ENCODE measurements at regions not wholly inside any gene's neighbourhood (a gene's known extent, or its start where the extent isn't known, plus 50 kb on each side); places are given as distances from the start of the nearest gene placed in this dataset.
A peak's percentile ranks its signal among the peaks of the same experiment; 100 is the strongest.

DNA sequence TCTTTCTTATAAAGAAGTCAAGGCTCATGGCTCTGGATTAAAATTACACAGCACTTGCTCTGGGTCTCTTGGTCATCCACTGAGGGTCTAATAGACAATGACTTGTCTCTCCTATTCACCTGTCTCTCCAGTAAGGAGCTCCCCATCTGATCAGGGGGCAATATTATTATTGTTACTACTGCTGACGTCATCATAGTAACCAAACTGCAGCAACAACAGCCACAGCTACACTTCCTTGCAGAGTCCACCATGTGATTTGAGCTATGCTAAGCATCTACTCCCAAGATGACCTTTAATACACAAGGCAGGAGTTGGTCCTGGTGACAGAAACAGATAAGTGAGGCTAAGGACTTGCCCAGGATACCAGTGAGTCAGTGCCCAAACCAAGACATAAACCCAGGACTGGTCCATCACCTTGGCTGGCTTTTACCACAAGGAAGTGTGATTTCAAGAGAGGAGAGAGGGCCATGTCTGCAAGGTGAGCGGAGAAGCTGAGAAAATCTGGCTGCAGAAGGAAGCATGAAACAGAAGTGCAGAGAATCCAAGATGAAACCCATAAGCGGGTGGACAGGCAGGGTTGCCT lies 602.5 kb downstream of the PTPRU start:
- DNase-seq = no peak

DNA sequence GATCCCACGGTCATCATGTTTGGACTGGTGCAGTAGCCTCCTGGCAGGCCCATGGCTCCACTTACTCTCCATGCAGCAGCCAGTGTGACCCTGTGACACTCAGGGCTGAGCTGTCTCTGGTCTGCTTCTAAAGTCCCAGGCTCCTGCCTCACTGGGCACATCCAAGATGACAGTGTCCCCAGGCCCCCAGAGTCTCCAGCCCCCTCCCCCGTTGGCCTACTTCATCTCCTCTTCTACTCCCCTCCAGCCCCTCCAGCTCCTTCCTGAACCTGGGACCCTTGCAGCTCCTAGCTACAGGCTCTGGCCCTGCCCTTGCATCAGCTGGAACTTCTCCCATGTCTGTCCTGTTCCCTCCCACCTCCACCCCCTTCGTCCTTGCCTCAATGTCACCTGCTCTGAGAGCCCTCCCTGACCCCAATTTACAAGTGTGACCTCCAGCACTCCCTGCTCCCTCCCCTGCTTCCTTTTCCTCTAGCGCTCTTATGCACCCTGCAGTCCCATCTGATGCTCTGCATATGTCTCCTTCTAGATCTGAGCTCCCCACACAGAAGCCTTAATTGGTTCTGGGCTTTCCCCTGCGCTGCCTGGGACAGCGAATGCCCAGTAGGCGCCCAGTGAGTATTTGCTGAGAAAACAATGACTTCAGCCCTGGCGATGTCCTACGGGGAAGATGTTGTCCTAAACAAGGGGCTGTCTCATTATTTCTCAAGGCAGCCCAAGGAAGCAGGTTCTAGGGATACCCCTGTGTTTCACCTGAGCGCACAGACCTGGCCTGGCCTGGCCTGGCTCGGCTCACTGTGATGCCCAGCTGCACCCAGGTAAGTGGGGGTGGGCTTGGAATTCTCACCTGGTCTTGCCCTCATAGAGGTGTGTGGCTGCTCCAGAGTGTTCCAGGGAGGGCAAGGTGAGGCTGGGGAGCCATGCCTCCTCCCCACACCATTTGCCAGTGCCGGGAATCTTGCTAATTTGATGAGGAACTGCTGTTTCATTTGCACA lies 600.6 kb downstream of the PTPRU start:
- no peak for DNase-seq

DNA sequence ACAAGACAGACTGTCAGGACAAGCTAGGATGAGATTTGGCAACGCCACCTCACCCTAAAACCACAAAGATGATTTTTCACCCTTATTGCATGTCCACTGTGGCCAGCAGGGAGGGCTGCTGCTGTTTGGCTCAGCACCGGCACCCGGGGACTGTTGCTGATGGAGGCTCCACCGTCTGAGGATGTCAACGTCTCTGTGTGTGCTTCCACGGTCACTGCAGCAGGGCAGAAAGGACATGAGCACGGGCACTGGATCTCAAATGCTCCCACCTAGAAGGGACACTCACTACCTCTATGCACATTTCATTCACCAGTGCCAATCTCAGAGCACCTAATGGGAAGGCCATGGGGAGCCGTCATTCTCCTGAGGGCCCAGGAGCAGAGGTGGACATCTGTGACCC lies 599.6 kb downstream of the PTPRU start:
- no peak for DNase-seq

DNA sequence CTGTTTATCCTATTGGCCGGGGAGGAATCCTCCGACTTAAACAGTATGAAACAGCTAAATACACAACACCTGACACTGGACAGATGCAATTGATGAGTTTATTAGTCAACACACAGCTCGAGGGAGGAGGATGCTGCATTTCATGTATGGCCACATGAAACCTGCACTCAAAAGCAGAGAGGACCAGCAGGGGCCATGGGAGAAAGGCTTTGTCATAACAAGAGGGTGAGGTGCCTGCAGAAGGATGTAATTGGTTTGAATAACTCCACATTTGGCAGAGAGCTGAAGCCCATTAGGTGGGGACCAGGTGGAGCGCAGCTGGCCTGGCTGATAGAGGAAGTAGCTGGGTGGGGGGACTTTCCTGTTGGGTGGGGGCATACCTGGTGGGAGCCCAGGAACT lies 599.1 kb downstream of the PTPRU start:
- peak; percentile 69 for DNase-seq

DNA sequence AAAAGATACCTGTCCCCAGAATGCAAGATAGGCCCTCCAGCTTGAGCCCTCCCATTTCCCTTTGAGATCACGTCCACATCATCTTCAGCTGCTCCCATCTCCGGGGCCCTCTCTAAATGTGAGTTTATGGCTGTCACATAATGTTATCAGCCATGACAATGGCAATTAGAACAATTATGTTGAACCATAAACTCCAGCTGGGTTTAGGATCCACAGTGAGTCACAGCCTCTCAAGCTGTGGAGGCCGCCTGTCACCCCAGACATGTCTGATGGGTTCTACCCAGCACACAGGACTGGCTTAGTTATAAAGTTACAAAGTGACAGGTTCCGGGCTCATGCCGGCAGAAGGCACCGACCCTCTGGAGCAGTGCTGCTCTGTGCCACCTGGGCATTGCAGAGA lies 597.3 kb downstream of the PTPRU start:
- peak; percentile 57 for DNase-seq

DNA sequence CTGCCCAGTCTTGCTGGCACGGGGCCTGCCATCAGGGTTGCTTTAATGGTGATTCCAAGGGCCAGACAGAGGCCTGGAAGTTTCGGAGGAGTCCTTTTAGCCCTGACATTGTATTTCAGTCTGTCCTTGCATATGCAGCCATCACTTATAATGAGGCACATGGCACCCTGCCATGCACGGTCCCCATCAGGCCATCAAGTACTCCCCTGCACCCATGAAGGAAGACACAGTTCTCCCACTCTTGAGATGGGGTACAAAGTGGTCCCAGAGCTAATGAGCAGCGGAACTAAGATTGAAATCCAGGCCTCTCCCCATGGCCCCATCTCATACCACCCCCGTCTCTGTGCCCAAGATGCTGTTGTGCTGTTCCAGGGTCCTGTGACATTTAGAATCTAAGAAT lies 596.6 kb downstream of the PTPRU start:
- DNase-seq = no peak

DNA sequence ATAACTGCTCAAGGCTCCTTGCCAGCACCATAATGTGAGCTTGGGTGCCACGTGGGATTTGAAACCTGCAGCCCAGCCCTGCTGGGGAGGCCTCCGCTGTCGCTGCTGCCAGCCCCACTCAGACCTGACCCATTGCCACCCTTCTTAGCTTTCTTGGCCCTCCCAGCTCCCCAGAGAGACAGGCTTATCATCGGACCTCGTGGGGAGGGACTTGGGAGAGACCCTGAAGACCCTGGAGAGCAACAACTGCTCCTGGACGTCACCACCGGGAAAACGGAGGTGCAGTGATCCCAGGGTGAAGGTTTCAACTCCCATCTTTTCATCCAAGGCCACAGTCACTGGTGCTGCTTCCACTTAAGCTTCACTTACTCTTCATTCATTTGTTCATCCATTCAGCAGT lies 596.1 kb downstream of the PTPRU start:
- no peak for DNase-seq

DNA sequence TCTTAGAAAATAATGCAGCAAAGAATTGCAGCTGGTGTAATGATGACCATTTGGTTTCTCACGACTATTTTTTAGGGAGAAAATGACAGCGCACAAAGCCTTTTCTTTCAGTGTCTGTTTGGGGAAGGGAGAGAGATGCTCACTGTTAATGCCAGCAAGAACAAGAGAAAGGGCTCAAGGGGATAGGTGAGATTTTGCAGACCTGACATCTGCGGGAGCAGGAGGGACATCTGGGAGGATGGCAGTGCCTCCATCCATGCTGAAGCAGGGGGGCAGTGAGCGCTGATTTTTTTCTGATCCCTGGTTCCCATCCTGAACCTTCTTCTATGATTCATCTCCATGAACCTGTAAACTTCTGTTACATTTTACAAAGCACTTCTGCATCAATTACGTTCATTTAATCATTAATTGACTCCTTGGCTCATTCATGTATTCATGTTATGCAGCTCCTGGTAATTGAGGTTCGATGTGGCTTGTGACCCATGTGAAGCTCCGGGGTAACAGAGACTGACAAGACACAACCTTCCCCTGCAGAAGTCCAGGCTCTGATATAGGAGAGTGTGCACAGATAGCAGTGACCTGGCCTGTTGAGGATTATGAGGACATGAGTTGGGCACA lies 595.3 kb downstream of the PTPRU start:
- no peak for DNase-seq

DNA sequence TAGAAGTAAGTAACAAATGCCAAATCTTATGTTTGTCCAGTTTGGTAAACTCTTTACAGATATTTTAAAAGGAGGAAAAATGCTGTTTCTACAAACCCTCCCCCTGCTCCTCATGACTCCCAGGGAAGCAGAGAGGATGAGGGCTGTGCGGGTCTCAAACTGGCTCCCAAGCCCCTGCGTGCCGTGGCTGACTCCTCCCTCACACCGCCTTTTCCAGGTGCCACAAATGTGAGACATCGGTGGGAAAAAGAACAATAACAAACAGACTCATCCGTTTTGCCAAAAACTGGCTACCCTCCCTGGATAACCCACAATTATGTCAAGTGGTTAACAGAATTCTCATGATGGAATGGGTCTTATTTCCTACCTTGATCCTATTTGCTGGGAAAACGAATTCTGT lies 594.6 kb downstream of the PTPRU start:
- DNase-seq = no peak

DNA sequence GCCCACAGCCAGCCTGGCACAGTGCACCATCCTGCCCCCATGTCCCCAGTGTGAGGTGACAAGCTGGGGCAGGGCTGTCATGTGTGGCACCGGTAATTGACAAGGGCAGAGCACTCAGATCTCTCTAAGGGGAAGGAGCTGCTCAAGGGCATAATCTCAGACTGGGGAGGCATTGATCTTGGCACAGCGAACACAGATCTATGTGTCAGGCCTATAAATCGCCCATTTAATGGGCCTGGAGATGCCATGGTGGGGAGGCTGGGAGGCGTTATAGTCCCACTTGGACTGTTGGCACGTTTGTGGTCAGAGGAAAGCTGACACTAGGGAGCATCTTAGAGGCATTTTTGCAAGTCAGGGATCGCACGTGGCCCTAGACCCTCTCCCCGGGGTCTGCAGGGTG lies 594.1 kb downstream of the PTPRU start:
- DNase-seq = no peak

DNA sequence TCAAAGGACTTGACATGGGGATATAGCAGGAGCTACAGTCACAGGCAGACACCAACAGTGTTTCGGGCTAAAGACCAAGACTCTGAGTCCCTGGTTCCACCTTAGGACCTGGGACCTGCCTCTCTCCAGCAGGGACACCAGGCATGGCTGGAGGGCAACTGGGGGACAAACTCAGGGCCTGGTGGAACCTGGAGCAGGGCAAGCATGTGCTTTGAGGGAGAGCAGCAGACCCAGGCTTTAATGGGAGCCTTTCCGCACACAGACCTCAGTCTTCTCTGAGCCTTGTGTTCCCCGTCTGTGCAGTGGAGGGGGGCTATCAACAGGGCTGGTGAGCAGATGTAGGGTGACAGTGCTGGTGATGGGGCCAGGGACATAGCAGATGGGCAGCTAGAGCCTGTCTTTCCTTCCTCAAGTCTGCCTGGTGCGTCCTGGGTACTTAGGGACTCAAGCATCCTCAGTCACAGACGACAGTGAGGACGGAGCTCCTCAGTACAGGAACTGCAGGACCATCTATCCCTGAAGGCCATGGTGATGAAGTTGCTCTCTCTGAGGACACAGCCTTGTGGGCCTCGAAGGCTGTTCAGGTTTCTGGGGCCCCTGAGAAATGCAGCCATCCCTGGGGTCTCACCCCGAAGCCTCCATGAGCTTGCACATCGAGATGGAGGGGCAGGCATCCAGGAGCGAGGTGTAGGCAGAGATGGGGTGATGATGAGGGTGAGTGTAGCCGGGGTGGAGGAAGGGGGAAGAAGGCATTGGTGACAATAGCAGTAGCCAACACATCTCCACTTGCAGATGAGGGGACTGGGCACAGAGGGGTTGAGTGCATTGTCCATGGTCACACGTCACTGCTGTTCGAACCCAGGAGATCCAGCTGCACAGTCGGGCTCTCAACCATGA lies 593.4 kb downstream of the PTPRU start:
- no peak for DNase-seq

DNA sequence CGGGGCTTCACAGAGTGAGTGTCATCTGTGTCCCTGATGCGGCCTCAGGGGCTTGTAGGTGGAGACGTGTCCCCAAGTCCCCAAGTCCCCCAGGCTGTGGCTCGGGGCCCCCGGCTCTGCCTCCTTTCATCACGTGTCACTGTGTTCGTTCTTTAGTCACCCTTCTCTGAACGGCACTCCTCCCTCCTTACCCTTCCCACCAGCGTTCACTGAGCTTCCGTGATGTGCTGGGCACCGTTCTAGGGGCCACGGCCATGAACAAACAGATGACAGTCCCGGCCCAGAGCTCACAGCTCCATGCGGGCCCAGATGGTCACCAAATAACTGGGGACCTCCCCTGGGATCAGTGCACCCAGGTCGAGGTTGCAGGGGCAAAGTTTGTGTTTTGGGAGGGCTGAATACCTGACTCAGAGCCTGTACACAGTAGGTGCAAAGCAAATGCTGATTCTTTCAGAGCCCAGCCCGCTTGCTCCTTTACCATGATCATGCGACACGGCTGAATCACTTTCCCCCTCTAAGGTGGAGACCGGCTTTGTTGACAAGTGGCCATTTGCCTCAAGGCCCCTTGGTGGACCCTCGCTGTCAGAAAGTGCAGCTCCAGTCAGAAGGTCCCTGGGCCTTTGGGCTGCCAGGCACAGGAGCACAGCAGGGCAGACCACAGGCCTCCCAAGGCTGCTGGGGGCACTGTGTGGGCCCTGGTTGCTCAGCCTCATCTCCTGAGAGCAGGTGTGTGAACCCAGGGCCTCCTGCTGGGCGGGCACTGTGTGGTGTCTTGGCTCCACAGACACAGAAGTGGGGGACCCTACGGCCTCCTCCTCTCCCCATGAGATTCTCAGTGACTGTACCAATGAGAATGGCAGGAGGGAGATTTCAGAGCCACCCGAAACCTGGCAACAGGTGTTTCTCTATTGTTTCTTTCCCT lies 592.5 kb downstream of the PTPRU start:
- DNase-seq = no peak

DNA sequence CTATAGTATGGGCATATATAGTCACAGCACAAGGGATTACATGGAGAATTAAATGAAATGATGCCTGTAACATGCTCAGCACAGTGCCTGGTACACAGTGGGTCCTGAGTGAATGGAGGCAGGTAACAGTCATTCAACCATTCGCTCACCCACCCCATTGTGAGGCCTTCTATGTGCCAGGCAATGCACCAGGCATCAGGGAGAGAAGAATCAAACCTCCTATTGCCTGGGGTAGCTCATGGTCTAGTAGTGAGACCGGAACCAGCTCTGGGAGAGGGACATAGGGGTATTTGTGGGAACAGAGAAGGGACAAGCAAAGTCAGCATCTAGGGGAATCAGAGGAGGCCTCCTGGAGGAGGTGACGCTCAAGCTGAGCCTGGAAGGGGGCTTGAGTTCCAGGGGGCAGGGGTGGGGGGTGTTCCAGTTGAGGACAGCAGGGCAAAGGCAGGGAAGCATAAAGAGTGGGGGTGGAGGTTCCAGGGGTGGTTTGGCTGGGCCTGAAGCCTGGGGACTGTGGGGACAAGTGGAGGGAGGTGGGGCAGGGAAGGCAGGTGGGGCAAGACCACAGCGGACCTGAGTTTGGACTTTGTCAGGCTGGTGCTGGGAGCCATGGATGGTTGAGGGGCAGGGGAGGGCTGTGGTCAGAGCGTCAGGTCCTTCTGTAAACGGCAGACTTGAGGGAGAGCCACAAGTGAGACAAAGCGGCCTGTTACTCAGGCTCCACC lies 591.6 kb downstream of the PTPRU start:
- no peak for DNase-seq

DNA sequence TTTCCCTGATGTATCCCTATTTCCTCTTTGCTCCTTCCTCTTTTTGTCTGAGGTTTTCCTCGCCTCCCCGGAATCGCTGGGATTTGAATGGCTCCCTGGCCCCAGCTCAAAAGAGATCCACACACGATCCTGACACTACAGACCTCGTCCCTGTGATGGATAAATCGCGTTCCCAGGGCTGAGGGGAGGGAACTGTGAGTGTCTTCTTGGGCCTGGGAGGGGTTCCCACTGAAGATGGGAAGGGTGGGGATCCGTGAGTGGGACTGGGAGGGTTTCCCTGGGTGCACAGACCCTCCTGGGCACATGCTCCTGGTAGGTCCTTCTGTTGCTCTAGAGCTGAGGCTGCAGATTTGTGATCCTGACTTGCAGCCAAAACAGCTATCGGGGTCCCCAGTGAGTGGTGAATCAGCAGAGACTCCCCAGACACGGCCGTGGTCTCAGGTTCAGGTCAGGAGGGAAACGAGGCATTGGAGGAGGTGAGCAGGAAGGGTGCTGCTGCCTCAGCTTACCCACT lies 591.0 kb downstream of the PTPRU start:
- DNase-seq = no peak

DNA sequence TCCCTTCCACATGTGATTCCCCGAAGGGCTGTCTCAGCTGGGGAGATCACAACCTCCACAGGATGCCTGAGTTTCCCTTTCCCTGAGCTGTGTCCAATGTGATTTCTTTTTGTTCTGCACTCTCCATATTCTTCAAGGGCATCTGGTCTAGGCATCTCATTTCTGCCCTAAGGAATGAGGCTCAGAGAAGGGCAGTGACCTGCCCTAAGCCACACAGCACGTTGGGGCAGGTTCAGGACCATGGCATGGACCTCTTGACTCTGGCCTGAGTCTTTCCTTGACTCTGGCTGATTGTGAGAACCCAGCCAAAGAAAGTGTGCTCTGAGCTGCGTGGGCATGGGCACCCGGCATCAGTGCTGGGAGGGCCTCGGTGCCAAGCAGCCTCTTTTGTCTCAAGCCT lies 590.3 kb downstream of the PTPRU start:
- no peak for DNase-seq

DNA sequence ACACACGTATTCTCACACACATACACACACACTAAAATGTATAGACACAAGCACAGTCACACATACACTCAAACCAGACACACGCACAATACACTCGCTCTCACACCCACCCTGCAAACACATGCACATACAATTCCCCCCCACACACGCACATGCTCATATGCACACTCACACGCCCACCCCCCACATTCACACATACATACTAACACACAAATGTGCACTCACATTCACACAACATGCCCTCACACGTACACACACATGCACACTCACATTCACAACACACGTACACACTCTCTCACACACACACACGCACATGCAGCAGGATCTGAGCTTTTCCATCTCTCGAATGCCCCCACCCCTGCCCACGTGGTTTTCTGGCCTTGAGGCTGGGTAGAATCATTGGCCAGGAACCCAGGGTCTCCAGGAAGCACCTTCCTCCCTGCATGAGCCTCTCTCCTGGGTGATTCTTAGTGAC lies 589.7 kb downstream of the PTPRU start:
- no peak for DNase-seq

DNA sequence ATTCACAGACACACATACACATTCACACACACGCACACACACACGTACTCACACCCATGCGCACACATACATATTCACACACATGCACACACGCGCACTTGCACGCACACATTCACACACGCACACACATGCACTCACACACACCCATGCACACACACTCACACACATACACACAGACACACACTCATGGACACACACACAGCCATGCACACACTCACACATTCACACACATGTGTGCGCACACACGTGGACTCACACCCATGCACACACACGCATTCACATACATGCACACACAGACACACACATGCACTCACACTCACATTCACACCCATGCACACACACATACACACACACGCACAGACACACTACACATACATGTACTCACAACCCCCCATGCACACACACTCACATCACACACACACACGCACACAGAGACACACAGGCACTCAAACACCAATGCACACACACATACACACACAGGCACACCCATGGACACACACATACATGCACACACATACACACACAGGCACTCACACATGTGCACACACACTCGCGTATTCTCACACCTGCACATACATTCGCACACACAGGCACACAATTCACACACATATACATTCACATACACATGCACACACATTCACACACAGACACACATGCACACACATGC lies 589.1 kb downstream of the PTPRU start:
- DNase-seq = no peak

DNA sequence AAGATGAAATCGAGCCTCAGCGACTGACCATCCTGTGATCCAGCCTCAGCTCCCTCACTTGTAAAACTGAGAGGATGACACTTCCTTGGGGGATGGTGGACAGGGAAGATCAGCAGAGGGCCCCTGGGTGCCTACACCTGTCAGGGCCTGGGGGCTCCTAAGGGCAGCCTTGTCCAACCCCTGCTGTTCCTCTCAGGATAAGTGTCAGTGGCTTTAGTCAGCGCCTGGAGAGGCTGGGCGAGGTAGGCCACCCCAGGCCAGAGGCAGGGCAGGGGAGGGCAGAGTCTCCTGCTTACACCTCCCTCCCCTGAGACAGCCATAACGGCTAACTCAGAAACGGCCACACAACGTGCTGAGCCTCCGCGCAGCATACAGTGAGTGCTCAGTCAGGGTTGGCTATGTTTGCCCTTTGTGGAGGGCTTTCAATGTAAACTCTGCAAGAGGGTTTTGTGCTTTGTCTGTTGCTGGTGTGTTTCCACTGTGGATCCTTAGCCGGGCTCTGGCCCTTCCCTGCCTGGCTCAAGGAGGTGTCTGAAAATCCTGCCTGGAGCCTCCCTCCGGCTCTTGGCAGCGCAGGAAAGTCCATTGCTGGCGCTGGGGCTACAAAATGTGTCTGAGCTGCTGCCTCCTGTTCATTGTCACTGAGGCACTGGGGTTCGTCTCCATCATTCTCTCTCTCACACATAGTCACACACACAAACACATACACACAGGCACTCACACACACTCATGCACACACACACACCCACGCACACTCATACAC lies 588.4 kb downstream of the PTPRU start:
- DNase-seq = peak; percentile 51

DNA sequence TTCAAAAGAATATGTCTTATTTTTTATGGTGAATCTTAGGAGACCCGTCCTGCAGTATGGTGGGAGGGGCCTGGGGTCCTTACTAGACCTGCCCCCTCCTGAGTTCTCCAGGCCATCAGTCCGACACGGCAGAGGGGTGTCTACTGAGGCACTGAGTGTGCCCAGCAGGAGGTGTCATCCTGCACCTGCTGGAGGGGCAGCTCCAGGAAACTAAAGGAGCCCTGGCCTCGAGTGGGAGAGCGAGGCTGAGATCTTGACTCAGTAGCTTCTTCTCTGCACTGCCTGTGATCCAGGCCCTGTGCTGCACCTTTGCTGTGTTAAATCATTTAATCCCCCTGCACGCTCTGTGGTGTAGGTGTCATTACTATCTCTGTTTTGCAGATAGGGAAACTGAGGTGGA lies 587.7 kb downstream of the PTPRU start:
- DNase-seq = no peak

Data from DMS153 (cell line).